KMS-11 (cell line): ENCODE measurements at regions not wholly inside any gene's neighbourhood (a gene's known extent, or its start where the extent isn't known, plus 50 kb on each side); places are given as distances from the start of the nearest gene placed in this dataset.

Source experiments
- H2AFZ ChIP-seq: fragments of 200-600 bp; sonication (generic); 2 replicates; pipeline ENCODE4 v1.6.1; 2016; ENCODE audit warnings: antibody characterized with exemption, mixed run types, low read depth
- H3K27ac ChIP-seq: fragments of 200-600 bp; sonication (generic); 2 replicates; pipeline ENCODE4 v1.6.1; 2016; ENCODE audit warnings: mild to moderate bottlenecking, mixed run types
- H3K27me3 ChIP-seq: fragments of 200-600 bp; sonication (generic); 2 replicates; pipeline ENCODE4 v1.6.1; 2017; ENCODE audit warnings: mild to moderate bottlenecking, low read depth, mixed run types, moderate library complexity; ENCODE audit not compliant: insufficient read depth
- H3K36me3 ChIP-seq: fragments of 200-600 bp; sonication (generic); 2 replicates; pipeline ENCODE4 v1.6.1; 2017; ENCODE audit warnings: mild to moderate bottlenecking, mixed run types; ENCODE audit not compliant: insufficient read depth
- H3K4me1 ChIP-seq: fragments of 200-600 bp; sonication (generic); 2 replicates; pipeline ENCODE4 v1.6.1; 2016; ENCODE audit warnings: mild to moderate bottlenecking, low read depth, mixed run types; ENCODE audit not compliant: poor library complexity, severe bottlenecking
- H3K4me2 ChIP-seq: fragments of 200-600 bp; sonication (generic); 2 replicates; pipeline ENCODE4 v1.7.0; 2016; ENCODE audit warnings: mild to moderate bottlenecking, mixed run types
- H3K4me3 ChIP-seq: fragments of 200-600 bp; sonication (generic); IDR thresholded peaks from 2 replicates; pipeline ENCODE4 v1.6.1; 2017; ENCODE audit warnings: low read depth, low read length, mixed read lengths; ENCODE audit not compliant: insufficient read depth
- H3K79me2 ChIP-seq: fragments of 200-600 bp; sonication (generic); 2 replicates; pipeline ENCODE4 v1.6.1; 2016; ENCODE audit warnings: low read depth, mixed run types; ENCODE audit not compliant: insufficient read depth
- H3K9ac ChIP-seq: fragments of 200-600 bp; sonication (generic); 2 replicates; pipeline ENCODE4 v1.6.1; 2016; ENCODE audit warnings: mild to moderate bottlenecking, mixed run types
- H4K20me1 ChIP-seq: fragments of 200-600 bp; sonication (generic); 2 replicates; pipeline ENCODE4 v1.6.1; 2016; ENCODE audit warnings: mild to moderate bottlenecking, mixed run types; ENCODE audit not compliant: insufficient read depth
- TF ChIP-seq, protein P1 (sequence below): fragments of 200-600 bp; sonication (generic); conservative IDR thresholded peaks from 2 replicates; pipeline ENCODE4 v1.6.1; 2017; ENCODE audit warnings: low read depth, mild to moderate bottlenecking, antibody characterized with exemption, low read length, moderate library complexity, mixed read lengths

DNA sequence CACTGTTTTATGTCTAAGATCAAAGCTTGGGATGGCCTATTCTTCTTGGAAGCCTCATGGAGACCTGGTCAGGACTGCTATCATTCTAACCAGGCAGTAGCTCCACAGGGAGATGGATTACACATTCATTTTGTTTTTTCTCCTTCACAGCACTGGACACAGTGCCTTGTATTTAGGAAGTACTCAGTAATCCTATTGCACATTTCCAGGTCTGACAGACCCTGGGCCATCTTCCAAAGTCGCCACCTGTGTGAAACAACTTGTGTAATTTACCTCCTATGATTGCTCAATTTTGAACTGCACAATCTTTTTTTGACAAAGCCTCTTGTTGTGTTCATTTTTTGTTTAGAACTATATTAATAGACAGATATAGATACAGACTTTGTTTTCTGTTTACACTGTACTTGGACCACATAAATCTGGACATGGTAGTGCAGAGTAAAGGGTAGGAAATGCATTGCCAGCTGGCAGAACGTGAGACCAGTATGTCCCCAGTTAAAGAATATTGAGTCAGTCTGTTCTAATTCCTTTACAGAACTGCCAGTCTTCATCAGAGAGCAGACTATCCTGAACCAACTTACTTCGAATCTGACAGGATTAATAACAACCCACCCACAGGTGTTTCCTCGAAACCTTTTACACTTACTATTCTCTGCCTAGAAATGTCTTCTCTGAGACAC is 277.8 kb upstream of the CYRIA start:
- Histone ChIP-seq H3K36me3 (no peaks in the 10 kb centered on the region), H3K27me3 (no peaks in the 10 kb centered on the region), H3K4me1 (no peaks in the 10 kb centered on the region), H3K9ac (no peak overlapping the region), H3K27ac (no peak overlapping the region), H3K4me2 (no peak overlapping the region), H3K4me3 (no peak overlapping the region), H2AFZ (no peak overlapping the region), H4K20me1 (no peaks in the 10 kb centered on the region), H3K79me2 (no peaks in the 10 kb centered on the region)
- TF ChIP-seq, protein P1, sequence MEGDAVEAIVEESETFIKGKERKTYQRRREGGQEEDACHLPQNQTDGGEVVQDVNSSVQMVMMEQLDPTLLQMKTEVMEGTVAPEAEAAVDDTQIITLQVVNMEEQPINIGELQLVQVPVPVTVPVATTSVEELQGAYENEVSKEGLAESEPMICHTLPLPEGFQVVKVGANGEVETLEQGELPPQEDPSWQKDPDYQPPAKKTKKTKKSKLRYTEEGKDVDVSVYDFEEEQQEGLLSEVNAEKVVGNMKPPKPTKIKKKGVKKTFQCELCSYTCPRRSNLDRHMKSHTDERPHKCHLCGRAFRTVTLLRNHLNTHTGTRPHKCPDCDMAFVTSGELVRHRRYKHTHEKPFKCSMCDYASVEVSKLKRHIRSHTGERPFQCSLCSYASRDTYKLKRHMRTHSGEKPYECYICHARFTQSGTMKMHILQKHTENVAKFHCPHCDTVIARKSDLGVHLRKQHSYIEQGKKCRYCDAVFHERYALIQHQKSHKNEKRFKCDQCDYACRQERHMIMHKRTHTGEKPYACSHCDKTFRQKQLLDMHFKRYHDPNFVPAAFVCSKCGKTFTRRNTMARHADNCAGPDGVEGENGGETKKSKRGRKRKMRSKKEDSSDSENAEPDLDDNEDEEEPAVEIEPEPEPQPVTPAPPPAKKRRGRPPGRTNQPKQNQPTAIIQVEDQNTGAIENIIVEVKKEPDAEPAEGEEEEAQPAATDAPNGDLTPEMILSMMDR = no peak

DNA sequence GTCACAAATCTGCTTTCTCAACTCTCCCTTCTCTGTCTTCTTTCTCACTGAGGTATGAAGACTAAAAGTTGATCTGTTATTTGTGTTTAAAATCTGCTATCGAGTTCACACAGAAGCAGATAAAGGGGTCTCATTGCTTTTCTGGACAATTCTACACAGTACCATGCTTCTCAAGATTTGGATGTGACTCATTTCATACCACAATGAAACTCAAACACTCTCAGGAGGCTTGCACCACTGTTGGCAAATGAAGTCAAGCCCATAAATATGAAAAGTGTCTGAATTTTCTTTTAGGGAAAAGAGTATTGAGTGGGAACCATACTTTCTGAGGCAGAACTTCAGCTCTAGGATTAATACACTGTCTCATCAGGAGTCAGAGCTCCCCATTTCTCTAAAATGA is 274.6 kb upstream of the CYRIA start:
- no peaks in the 10 kb centered on the region for H3K79me2 ChIP-seq
- no peaks in the 10 kb centered on the region for H3K27me3 ChIP-seq
- H3K9ac ChIP-seq = no peak overlapping the region
- TF ChIP-seq, protein P1 = no peak
- no peaks in the 10 kb centered on the region for H3K36me3 ChIP-seq
- no peaks in the 10 kb centered on the region for H4K20me1 ChIP-seq
- H3K4me3 ChIP-seq = no peak overlapping the region
- H2AFZ ChIP-seq = no peak overlapping the region
- H3K4me1 ChIP-seq = no peaks in the 10 kb centered on the region
- H3K27ac ChIP-seq = no peak overlapping the region
- H3K4me2 ChIP-seq = no peak overlapping the region

DNA sequence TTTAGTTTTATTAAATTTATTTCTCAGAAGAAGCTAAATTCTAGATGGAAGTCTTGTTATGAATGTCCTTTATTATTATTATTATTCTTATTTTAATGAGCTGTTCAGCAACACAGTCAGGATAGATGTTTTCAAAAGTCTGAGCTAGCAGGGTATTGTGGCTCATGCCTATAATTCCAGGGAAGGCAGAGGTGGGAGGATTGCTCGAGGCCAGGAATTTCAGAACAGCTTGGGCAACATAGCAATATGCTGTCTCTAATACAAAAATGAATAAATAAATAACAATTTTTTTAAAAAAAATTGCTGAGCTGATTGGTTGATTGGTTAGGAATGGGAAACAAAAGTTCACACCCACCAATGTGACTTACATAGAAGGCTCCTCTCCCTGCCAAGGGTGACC is 274.1 kb upstream of the CYRIA start:
- H3K4me1 ChIP-seq = no peaks in the 10 kb centered on the region
- no peaks in the 10 kb centered on the region for H3K36me3 ChIP-seq
- no peak overlapping the region for H3K9ac ChIP-seq
- H3K79me2 ChIP-seq = no peaks in the 10 kb centered on the region
- H3K4me3 ChIP-seq = no peak overlapping the region
- no peaks in the 10 kb centered on the region for H3K27me3 ChIP-seq
- no peak overlapping the region for H3K27ac ChIP-seq
- no peaks in the 10 kb centered on the region for H4K20me1 ChIP-seq
- H2AFZ ChIP-seq = no peak overlapping the region
- H3K4me2 ChIP-seq = no peak overlapping the region
- TF ChIP-seq, protein P1 = no peak

DNA sequence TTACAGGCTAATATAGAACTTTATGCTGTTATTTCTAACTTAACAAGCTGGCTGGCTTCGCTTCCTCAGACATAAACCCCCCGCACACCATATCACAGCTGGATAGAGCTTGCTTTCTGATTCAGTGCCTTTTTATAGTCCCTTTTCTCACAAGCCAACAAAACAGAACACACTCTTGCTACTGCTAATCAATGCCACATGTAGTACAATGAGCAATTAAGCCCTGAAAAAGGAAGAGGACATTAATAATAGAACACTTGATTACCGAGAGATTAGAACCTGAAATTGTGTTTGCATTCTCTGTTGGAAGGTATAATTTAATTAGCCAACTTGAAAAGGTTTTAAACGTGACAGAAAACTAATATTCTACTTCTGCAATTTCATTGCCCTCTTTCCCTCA is 267.7 kb upstream of the CYRIA start:
- H3K27me3 ChIP-seq = no peaks in the 10 kb centered on the region

More for the DNA sequence above, 267.7 kb upstream of the CYRIA start:
- Histone ChIP-seq H3K36me3 (no peaks in the 10 kb centered on the region), H3K4me2 (no peak overlapping the region), H3K4me3 (no peak overlapping the region), H3K27ac (no peak overlapping the region), H3K4me1 (no peaks in the 10 kb centered on the region), H2AFZ (no peak overlapping the region), H4K20me1 (no peaks in the 10 kb centered on the region), H3K79me2 (no peaks in the 10 kb centered on the region), H3K9ac (no peak overlapping the region)
- TF ChIP-seq, protein P1 = no peak
